ENCODE measurements at regions not wholly inside any gene's neighbourhood (a gene's known extent, or its start where the extent isn't known, plus 50 kb on each side); places are given as distances from the start of the nearest gene placed in this dataset.

GRCh38 chr2:198991431-198991830, 466.3 kb downstream of the SATB2 start:
- TF ChIP-seq CTCF (IDR thresholded peaks at IDR 0.05), result no peak
- no peak for TF ChIP-seq POLR2A (IDR thresholded peaks at IDR 0.05)
